ENCODE measurements at regions not wholly inside any gene's neighbourhood (a gene's known extent, or its start where the extent isn't known, plus 50 kb on each side); places are given as distances from the start of the nearest gene placed in this dataset.

GRCh38 chr1:239636347-239636746 lies 250.0 kb downstream of the CHRM3 start:
- TF ChIP-seq CTCF (IDR thresholded peaks at IDR 0.05) (no peak), POLR2AphosphoS5 (IDR thresholded peaks at IDR 0.05) (no peak), EP300 (IDR thresholded peaks at IDR 0.05) (no peak)
